Suprapubic skin (tissue), 4 donors: ENCODE measurements at regions not wholly inside any gene's neighbourhood (a gene's known extent, or its start where the extent isn't known, plus 50 kb on each side); places are given as distances from the start of the nearest gene placed in this dataset.

Experiments
- CTCF ChIP-seq, 2 donors: fragments of 200-600 bp in 1 of 2; fragments of 450-650 bp in 1 of 2; sonication (generic) in 1 of 2; IDR thresholded peaks; one replicate each; pipeline ENCODE4 v1.5.1; 2016 to 2019; ENCODE audit warnings: antibody characterized with exemption in 2 of 2, mild to moderate bottlenecking in 1 of 2, moderate library complexity in 1 of 2
- POLR2A ChIP-seq, 2 donors: fragments of 450-650 bp; IDR thresholded peaks; one replicate each; pipeline ENCODE4 v1.6.1; 2017; ENCODE audit warnings: antibody characterized with exemption in 2 of 2, mild to moderate bottlenecking in 2 of 2, moderate library complexity in 2 of 2
- POLR2AphosphoS5 ChIP-seq, 3 donors: sonication (generic); formaldehyde crosslinking; IDR thresholded peaks; one replicate each; pipeline ENCODE4 v1.6.1; 2017; ENCODE audit warnings: antibody characterized with exemption in 3 of 3

- no peak for TF ChIP-seq CTCF (IDR thresholded peaks at IDR 0.05)
- TF ChIP-seq POLR2A (IDR thresholded peaks at IDR 0.05) = no peak
- TF ChIP-seq POLR2AphosphoS5 (IDR thresholded peaks at IDR 0.05) = no peak
These were observed 204.1 kb downstream of the ELAVL2 start for GRCh38 chr9:23621924-23622323.
